IMR-90 (cell line): ENCODE measurements at regions not wholly inside any gene's neighbourhood (a gene's known extent, or its start where the extent isn't known, plus 50 kb on each side); places are given as distances from the start of the nearest gene placed in this dataset.

Source experiments
- ATAC-seq: fragments of 200-7000 bp; cut with Tn5 transposase; 2 replicates; pipeline ENCODE4 v1.9.1; 2020; ENCODE audit warnings: low read depth, mild to moderate bottlenecking, moderate library complexity
- BruUV-seq: library from RNA; stranded (reverse); fragments of 400-500 nt; replicated peaks from 2 replicates; lab custom pipeline; 2021; lab: Mats Ljungman, UMichigan
- CTCF ChIA-PET: fragments of 300-600 bp; formaldehyde crosslinking; extraction: SDS; loops from one replicate; lab custom pipeline; 2021; ENCODE audit warnings: antibody characterized with exemption; lab: Yijun Ruan, JAX
- POLR2A ChIA-PET: fragments of 300-600 bp; sonication (Branson Sonifier 250); formaldehyde crosslinking; loops from one replicate; lab custom pipeline; 2022; ENCODE audit warnings: antibody characterized with exemption; ENCODE audit not compliant: unreplicated experiment; lab: Charles Lee
- DNase-seq: peaks from one replicate; pipeline ENCODE4 v3.0.0; 2013
- H2AFZ ChIP-seq: replicated peaks from 2 replicates; pipeline ENCODE3; 2013; ENCODE audit warnings: low read length, mild to moderate bottlenecking; ENCODE audit not compliant: poor library complexity
- H2AK5ac ChIP-seq: 2 replicates; pipeline ENCODE4 v1.6.1; 2013; ENCODE audit warnings: low read depth, low read length, inconsistent platforms
- H2AK9ac ChIP-seq: replicated peaks from 2 replicates; pipeline ENCODE3; 2013; ENCODE audit warnings: mild to moderate bottlenecking, low read depth, low read length, moderate library complexity; ENCODE audit not compliant: poor library complexity
- H2BK120ac ChIP-seq: 2 replicates; pipeline ENCODE4 v1.6.1; 2013; ENCODE audit warnings: low read depth, low read length, inconsistent platforms
- H2BK15ac ChIP-seq: 3 replicates; pipeline ENCODE4 v1.6.1; 2013; ENCODE audit warnings: low read depth, low read length, inconsistent platforms
- H2BK20ac ChIP-seq: 2 replicates; pipeline ENCODE4 v1.6.1; 2013; ENCODE audit warnings: low read depth, mild to moderate bottlenecking, inconsistent platforms, low read length, moderate library complexity
- H2BK5ac ChIP-seq: 2 replicates; pipeline ENCODE4 v1.6.1; 2013; ENCODE audit warnings: mild to moderate bottlenecking, low read depth, low read length, inconsistent platforms; ENCODE audit not compliant: poor library complexity, severe bottlenecking
- H3K14ac ChIP-seq: replicated peaks from 2 replicates; pipeline ENCODE4 v1.6.1; 2013; ENCODE audit warnings: low read depth, low read length, inconsistent platforms
- H3K18ac ChIP-seq: 2 replicates; pipeline ENCODE4 v1.6.1; 2013; ENCODE audit warnings: low read depth, low read length, control low read depth
- H3K23ac ChIP-seq: 2 replicates; pipeline ENCODE4 v1.6.1; 2013; ENCODE audit warnings: low read depth, low read length, inconsistent platforms
- H3K27ac ChIP-seq: 2 replicates; pipeline ENCODE4 v1.5.1; 2013; ENCODE audit warnings: mild to moderate bottlenecking, control low read depth, low read length; ENCODE audit not compliant: insufficient read depth
- H3K27me3 ChIP-seq: 2 replicates; pipeline ENCODE4 v1.6.1; 2013; ENCODE audit warnings: low read length; ENCODE audit not compliant: control insufficient read depth, insufficient read depth
- H3K36me3 ChIP-seq: 2 replicates; pipeline ENCODE4 v1.6.1; 2013; ENCODE audit warnings: low read length, mixed read lengths; ENCODE audit not compliant: control insufficient read depth, insufficient read depth
- H3K4ac ChIP-seq: 2 replicates; pipeline ENCODE4 v1.6.1; 2013; ENCODE audit warnings: low read depth, low read length, inconsistent platforms
- H3K4me1 ChIP-seq: 2 replicates; pipeline ENCODE4 v1.6.1; 2013; ENCODE audit warnings: low read length, mixed read lengths; ENCODE audit not compliant: control insufficient read depth, insufficient read depth
- H3K4me2 ChIP-seq: 2 replicates; pipeline ENCODE4 v1.6.1; 2013; ENCODE audit warnings: low read depth, mild to moderate bottlenecking, control low read depth, low read length, moderate library complexity
- H3K4me3 ChIP-seq: 2 replicates; pipeline ENCODE4 v1.5.1; 2013; ENCODE audit warnings: low read depth, mild to moderate bottlenecking, control low read depth, low read length, moderate library complexity; ENCODE audit not compliant: insufficient read depth
- H3K56ac ChIP-seq: 2 replicates; pipeline ENCODE4 v1.6.1; 2013; ENCODE audit warnings: low read length, inconsistent platforms; ENCODE audit not compliant: insufficient read depth; ENCODE audit errors: extremely low read depth
- H3K79me1 ChIP-seq, 2 experiments: 2 replicates each; pipeline ENCODE4 v1.6.1; 2013; ENCODE audit warnings: low read length in 2 of 2, inconsistent platforms in 1 of 2, low read depth in 1 of 2
- H3K9ac ChIP-seq: 2 replicates; pipeline ENCODE4 v1.6.1; 2013; ENCODE audit warnings: low read depth, low read length, control low read depth
- H3K9me1 ChIP-seq: 2 replicates; pipeline ENCODE4 v1.6.1; 2013; ENCODE audit warnings: low read length, inconsistent platforms; ENCODE audit not compliant: insufficient read depth
- H3K9me3 ChIP-seq: 2 replicates; pipeline ENCODE4 v1.6.1; 2013; ENCODE audit warnings: low read length; ENCODE audit not compliant: control insufficient read depth, insufficient read depth
- H4K20me1 ChIP-seq: 2 replicates; pipeline ENCODE4 v1.6.1; 2013; ENCODE audit warnings: low read length, inconsistent platforms; ENCODE audit not compliant: insufficient read depth
- H4K5ac ChIP-seq: 2 replicates; pipeline ENCODE4 v1.6.1; 2013; ENCODE audit warnings: mild to moderate bottlenecking, low read depth, low read length, control low read depth
- H4K8ac ChIP-seq, 2 experiments: 2 replicates each; pipeline ENCODE4 v1.6.1; 2013; ENCODE audit warnings: low read depth in 2 of 2, low read length in 2 of 2, control low read depth in 1 of 2, inconsistent platforms in 1 of 2
- H4K91ac ChIP-seq: 2 replicates; pipeline ENCODE4 v1.6.1; 2013; ENCODE audit warnings: low read depth, low read length, inconsistent platforms; ENCODE audit not compliant: insufficient read depth
- MAFK ChIP-seq: IDR thresholded peaks from 2 replicates; pipeline ENCODE4 v1.6.1; 2012; ENCODE audit warnings: low read depth, low read length, improper control_type of control experiment
- SMC3 ChIP-seq: fragments of 150-350 bp; IDR thresholded peaks from 2 replicates; pipeline ENCODE4 v1.6.1; 2016; ENCODE audit warnings: low read depth, mild to moderate bottlenecking, antibody characterized with exemption, low read length, moderate library complexity
- WGBS, 2 experiments: methylation state at CpG; one replicate each; pipeline versions ENCODE4 v1.1.5 to v1.1.7; 2013; ENCODE audit warnings: missing lambda C conversion rate in 2 of 2; ENCODE audit not compliant: insufficient read length in 1 of 2; ENCODE audit errors: extremely low coverage in 2 of 2; 5-methylcytosine and 5-hydroxymethylcytosine counted together
- dilution Hi-C: fragments of 300-500 bp; cut with HindIII; formaldehyde crosslinking; loops from one replicate; pipeline ENCODE4 v1.14.3; 2018; ENCODE audit warnings: low sequenced_read_pairs; ENCODE audit not compliant: unreplicated experiment
- in situ Hi-C: fragments of 300-500 bp; cut with MboI; formaldehyde crosslinking; loops from 3 replicates; pipeline ENCODE4 v1.14.3; 2019; ENCODE audit warnings: low sequenced_read_pairs, inconsistent platforms, mixed read lengths
- intact Hi-C: fragments of 100-400 bp; cut with micrococcal nuclease; formaldehyde crosslinking; loops from 2 replicates; pipeline ENCODE4 v1.10.0; 2022

DNA sequence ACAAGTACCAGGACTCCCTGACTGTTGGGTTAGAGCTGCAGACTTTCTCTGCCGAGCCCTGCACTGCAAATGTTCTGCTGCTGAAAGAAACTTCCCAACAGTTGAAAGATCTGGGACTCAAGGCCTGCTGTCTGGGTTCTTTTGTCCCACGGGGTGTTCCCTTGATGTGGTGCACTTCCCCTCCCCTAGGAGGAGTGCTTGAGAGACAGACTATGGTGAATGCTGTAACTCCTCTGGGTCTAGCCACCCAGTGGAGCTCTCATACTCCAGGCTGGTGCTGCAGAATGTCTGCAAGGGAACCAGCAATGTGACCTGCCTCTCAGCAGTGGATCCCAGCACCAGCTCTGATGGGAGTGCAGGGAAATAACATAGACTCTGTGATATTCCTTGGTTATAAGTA, 129.2 kb upstream of the SLCO1B1 start:
- H2BK5ac ChIP-seq, result no peak overlapping the region
- no peaks in the 10 kb centered on the region for H3K9me1 ChIP-seq
- H2BK20ac ChIP-seq, result no peak overlapping the region
- POLR2A ChIA-PET, result no interaction called here
- H2BK120ac ChIP-seq, result no peak overlapping the region
- in situ Hi-C loops (no loop called here), intact Hi-C loops (no loop called here), dilution Hi-C loops (no loop called here)
- no peak overlapping the region for H3K56ac ChIP-seq
- WGBS, 2 experiments, result no CpG with 5 or more reads among the region's 2 CpGs
- no peak overlapping the region for H4K8ac ChIP-seq
- no peak overlapping the region for H3K4me2 ChIP-seq
- no peak overlapping the region for H3K14ac ChIP-seq
- no peaks in the 10 kb centered on the region for H3K27me3 ChIP-seq
- H3K79me1 ChIP-seq, result no peaks in the 10 kb centered on the region
- CTCF ChIA-PET, result no interaction called here
- no peak overlapping the region for H3K9ac ChIP-seq
- H2AK5ac ChIP-seq, result no peak overlapping the region
- no peak overlapping the region for H2AK9ac ChIP-seq
- H2AFZ ChIP-seq, result no peak overlapping the region
- no peak for DNase-seq
- no peak overlapping the region for H4K91ac ChIP-seq
- H3K18ac ChIP-seq, result no peak overlapping the region
- H3K9me3 ChIP-seq, result peaks cover 19% of the 10 kb centered on the region
- no peak overlapping the region for H3K4me3 ChIP-seq
- no peak overlapping the region for H3K27ac ChIP-seq
- no peak for TF ChIP-seq MAFK
- TF ChIP-seq SMC3, result no peak
- H3K36me3 ChIP-seq, result no peaks in the 10 kb centered on the region
- ATAC-seq, result no peak
- H4K5ac ChIP-seq, result no peak overlapping the region
- H3K4me1 ChIP-seq, result no peaks in the 10 kb centered on the region
- BruUV-seq, result no TSS peak
- no peaks in the 10 kb centered on the region for H4K20me1 ChIP-seq
- no peak overlapping the region for H3K23ac ChIP-seq
- no peak overlapping the region for H2BK15ac ChIP-seq
- no peak overlapping the region for H3K4ac ChIP-seq
